SK-N-SH (cell line): ENCODE measurements at regions not wholly inside any gene's neighbourhood (a gene's known extent, or its start where the extent isn't known, plus 50 kb on each side); places are given as distances from the start of the nearest gene placed in this dataset.

Experiments used
- EP300 ChIP-seq, 2 experiments: IDR thresholded peaks; 2 replicates each; pipeline versions ENCODE4 v1.4.0 to v1.6.1; 2012; ENCODE audit warnings: borderline replicate concordance in 1 of 2, low read depth in 1 of 2, low read length in 1 of 2
- FOXM1 ChIP-seq: IDR thresholded peaks from 2 replicates; pipeline ENCODE4 v1.4.0; 2012; ENCODE audit warnings: low read depth, mild to moderate bottlenecking
- JUND ChIP-seq: IDR thresholded peaks from 2 replicates; pipeline ENCODE4 v1.4.0; 2012
- MAX ChIP-seq: IDR thresholded peaks from 2 replicates; pipeline ENCODE4 v1.4.0; 2012; ENCODE audit warnings: low read depth

DNA sequence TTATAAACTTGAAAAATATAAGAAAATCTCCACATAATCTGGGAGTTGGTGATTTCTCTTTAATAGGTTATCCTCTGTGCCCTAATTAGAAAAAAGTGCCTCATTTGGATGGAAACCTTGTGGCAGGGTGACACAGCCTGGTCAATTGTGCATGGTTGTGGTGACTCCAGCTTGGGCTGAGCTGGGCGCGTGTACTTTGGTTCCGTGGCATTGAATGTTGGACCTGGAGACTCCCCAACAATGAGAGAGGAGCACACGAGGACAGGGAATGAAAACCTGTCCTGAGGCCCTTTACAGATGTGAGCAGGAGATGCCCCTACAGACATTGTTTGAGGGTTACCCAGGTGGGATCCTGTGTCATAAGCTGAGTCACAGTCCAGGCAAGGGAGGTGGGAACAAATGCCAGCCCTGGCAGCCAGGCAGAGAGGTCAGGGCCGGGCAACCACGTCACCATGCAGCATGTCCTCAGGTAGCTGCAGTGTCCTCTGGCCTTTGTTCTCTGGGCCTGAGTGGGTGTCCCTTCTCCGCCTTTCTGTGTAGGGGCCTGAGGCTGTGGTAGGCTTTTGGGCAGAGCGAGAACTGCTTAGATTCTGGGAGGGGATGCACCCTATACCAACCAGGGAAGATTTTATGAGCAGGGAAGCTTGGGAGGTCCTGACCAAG, 147.4 kb upstream of the TBX20 start:
- TF ChIP-seq EP300 (IDR thresholded peaks at IDR 0.05; ENCODE audit: borderline replicate concordance in 1 of 2, low read depth in 1 of 2, low read length in 1 of 2) (no peak), FOXM1 (no peak), MAX (no peak), JUND (no peak)
